Ovary (tissue), 7 donors: ENCODE measurements at regions not wholly inside any gene's neighbourhood (a gene's known extent, or its start where the extent isn't known, plus 50 kb on each side); places are given as distances from the start of the nearest gene placed in this dataset.
"Not testable (repeated sequence)": the region's sequence is repeated elsewhere in the genome, so short reads cannot be mapped to it uniquely, and the experiment has no call there.

Source experiments
- DNase-seq, 5 donors: peaks; one replicate each; pipeline ENCODE4 v3.0.0-alpha.2; 2019 to 2020
- H3K27ac ChIP-seq, 2 donors: fragments of 200-600 bp; one replicate each; pipeline versions ENCODE4 v1.5.1 to v1.8.0; 2019 to 2022
- H3K27me3 ChIP-seq: fragments of 200-600 bp; one replicate; pipeline ENCODE4 v1.8.0; 2022
- H3K36me3 ChIP-seq: fragments of 200-600 bp; sonication (generic); one replicate; pipeline ENCODE4 v1.5.1; 2019
- H3K4me1 ChIP-seq: one replicate; pipeline ENCODE4 v1.8.1; 2013; ENCODE audit warnings: mild to moderate bottlenecking, moderate library complexity; ENCODE audit not compliant: insufficient read depth
- H3K4me3 ChIP-seq: fragments of 200-600 bp; sonication (generic); one replicate; pipeline ENCODE4 v1.5.1; 2017
- H3K9me3 ChIP-seq, 2 donors: fragments of 200-600 bp in 1 of 2; sonication (generic) in 1 of 2; one replicate each; pipeline versions ENCODE4 v1.5.1 to v1.8.1; 2013 to 2019; ENCODE audit warnings: mild to moderate bottlenecking in 1 of 2, moderate library complexity in 1 of 2
- CTCF ChIP-seq, 3 donors: fragments of 450-650 bp in 2 of 3; fragments of 200-600 bp in 1 of 3; IDR thresholded peaks; one replicate each; pipeline versions ENCODE4 v1.5.1 to v1.8.0; 2016 to 2022; ENCODE audit warnings: antibody characterized with exemption in 3 of 3, mild to moderate bottlenecking in 1 of 3
- EP300 ChIP-seq: sonication (generic); formaldehyde crosslinking; IDR thresholded peaks from one replicate; pipeline ENCODE4 v1.6.1; 2017; ENCODE audit warnings: antibody characterized with exemption
- POLR2A ChIP-seq: fragments of 450-650 bp; IDR thresholded peaks from one replicate; pipeline ENCODE4 v1.6.1; 2017; ENCODE audit warnings: antibody characterized with exemption, mild to moderate bottlenecking, moderate library complexity
- WGBS, 3 donors: extraction: QIAGEN DNeasy Blood & Tissue Kit in 1 of 3; methylation state at CpG; one replicate each; pipeline versions ENCODE4 v1.1.5 to v1.1.7; 2013 to 2017; 5-methylcytosine and 5-hydroxymethylcytosine counted together
- intact Hi-C, 4 donors: fragments of 100-400 bp; cut with DNase I; formaldehyde crosslinking; loops; one replicate each; pipeline versions ENCODE4 v1.11.0 to v1.15.1; 2022 to 2023
- donor health status: DM: no; HTN: no; CAD: no; lungs with moderate emphysema.
- donor health status: DM: no; HTN: no; CAD: no.
- donor health status: Bipolar disorder and iron deficiency.
- donor health status: DM: no; HTN: no; CAD: no.
- donor health status: DM: yes; HTN: yes; CAD: no.

DNA sequence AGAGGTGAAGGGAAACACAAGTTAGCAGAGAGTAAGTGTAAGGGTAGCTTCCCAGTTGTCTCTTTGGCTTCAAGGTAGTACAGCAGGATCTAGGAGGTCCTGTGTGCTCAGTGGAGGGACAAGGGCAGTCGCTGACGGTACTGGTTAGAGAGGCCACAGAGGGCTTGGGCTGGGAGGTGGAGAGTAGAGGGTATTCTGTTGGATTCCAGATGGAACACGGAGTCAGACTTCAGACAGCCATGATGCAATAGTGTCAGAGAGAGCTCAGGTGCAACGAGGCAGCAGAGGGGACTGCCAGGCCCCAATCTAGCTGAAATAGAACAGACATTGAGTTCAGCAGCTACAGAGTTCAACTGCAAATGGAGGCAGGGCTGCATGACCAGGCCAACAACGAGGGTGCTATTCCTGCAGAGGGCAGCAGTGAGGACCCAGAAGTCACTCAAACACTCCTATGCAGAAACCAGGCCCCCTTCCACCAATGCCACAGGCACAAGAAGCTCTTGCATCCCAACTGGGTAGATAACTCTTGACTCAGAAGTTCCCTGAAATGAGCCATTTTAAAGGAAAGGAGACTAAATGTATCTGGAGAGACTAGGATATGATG is 325.0 kb upstream of the ESRRG start:
- H3K9me3 ChIP-seq, result no peaks in the 10 kb centered on the region
- no peaks in the 10 kb centered on the region for H3K36me3 ChIP-seq
- intact Hi-C loops, result no loop called here
- no peaks in the 10 kb centered on the region for H3K4me1 ChIP-seq
- no peak for DNase-seq
- 53 to 63% (median 56%) methylated on average over 5 of the region's 5 CpGs for WGBS, 3 donors
- no peak overlapping the region for H3K27ac ChIP-seq
- H3K4me3 ChIP-seq, result no peak overlapping the region
- TF ChIP-seq POLR2A, result no peak
- no peak for TF ChIP-seq CTCF (IDR thresholded peaks at IDR 0.05)
- TF ChIP-seq EP300, result no peak
- H3K27me3 ChIP-seq, result no peaks in the 10 kb centered on the region

DNA sequence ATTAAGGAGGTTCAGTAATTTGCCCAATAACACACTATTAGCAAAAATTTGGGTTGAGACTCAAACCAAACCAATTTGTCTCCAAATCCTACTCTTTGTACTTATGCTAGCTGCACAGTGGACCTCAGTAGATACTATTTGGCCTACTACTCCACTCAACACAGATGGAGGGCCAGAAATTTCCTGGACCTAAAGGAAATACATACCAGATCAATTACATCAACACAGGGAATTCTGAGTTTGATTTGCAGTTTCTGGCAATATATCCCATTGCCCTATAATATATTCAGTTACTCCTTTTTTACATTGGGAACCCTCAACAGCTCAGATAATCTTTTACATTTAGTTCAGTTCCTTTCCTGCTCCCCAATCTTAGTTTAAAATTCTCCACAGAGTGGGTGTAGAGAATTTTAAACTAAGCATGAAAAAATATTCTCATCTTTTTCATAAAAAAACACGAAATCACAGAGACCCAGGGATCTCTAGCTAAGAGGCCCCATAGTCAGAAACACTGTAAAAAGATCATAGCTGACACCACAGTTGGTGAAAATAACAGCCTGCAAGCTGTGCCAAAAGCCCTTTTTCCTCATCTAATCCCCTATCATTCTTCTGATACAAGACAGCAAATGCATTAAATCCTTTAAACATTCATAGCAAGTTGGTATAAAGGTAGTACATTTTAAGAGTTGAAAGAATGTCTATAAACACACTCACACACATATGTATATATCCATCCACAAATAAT is 317.7 kb upstream of the ESRRG start:
- no peak for DNase-seq
- no peak for TF ChIP-seq POLR2A
- TF ChIP-seq EP300, result no peak
- no peak for TF ChIP-seq CTCF (IDR thresholded peaks at IDR 0.05)
- Histone ChIP-seq H3K4me1 (no peaks in the 10 kb centered on the region), H3K36me3 (no peaks in the 10 kb centered on the region), H3K27me3 (no peaks in the 10 kb centered on the region), H3K4me3 (no peak overlapping the region), H3K9me3 (no peaks in the 10 kb centered on the region), H3K27ac (no peak overlapping the region)
- 55 to 75% (median 57%) methylated on average over 1 of the region's 1 CpG for WGBS, 3 donors
- intact Hi-C loops, result no loop called here

DNA sequence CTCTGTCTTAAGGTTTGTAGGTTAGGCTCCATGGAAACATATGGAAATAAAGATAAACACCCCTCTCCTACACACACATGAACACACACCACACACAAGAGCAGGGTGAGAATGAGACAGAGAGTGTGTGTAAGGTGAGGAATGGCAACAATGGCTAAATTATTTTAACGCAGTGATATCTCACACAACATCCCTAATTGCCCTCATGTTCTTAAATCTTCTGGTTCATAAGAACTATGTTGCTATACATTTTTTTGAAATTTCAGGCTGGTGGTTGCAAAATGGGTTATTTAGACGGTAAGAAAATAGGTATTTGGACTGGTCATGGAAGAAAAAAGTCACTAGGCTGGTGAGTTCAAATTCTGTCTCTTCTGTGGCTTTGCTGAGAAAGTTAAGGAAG is 316.7 kb upstream of the ESRRG start:
- Histone ChIP-seq H3K36me3 (no peaks in the 10 kb centered on the region), H3K27ac (no peak overlapping the region), H3K4me3 (no peak overlapping the region), H3K27me3 (no peaks in the 10 kb centered on the region), H3K4me1 (no peaks in the 10 kb centered on the region), H3K9me3 (no peaks in the 10 kb centered on the region)
- WGBS, 3 donors, result 81 to 90% (median 85%) methylated on average over 2 of the region's 2 CpGs
- intact Hi-C loops, result no loop called here
- TF ChIP-seq EP300 (no peak), CTCF (IDR thresholded peaks at IDR 0.05) (no peak), POLR2A (no peak)
- DNase-seq, result no peak

- DNase-seq, intact Hi-C loops: not testable (repeated sequence)
Observed at GRCh38 chr1:217039139-217039538, 315.9 kb upstream of the ESRRG start.

GRCh38 chr1:217036757-217037156 is 313.5 kb upstream of the ESRRG start:
- Histone ChIP-seq H3K27ac (no peak overlapping the region), H3K4me3 (no peak overlapping the region), H3K27me3 (no peaks in the 10 kb centered on the region), H3K9me3 (no peaks in the 10 kb centered on the region), H3K4me1 (no peaks in the 10 kb centered on the region), H3K36me3 (no peaks in the 10 kb centered on the region)
- no peak for DNase-seq
- intact Hi-C loops, result no loop called here
- TF ChIP-seq POLR2A, result no peak
- TF ChIP-seq EP300, result no peak
- TF ChIP-seq CTCF (IDR thresholded peaks at IDR 0.05), result no peak
- 80 to 82% (median 82%) methylated on average over 3 of the region's 3 CpGs for WGBS, 3 donors

More at GRCh38 chr1:217039139-217039538, 315.9 kb upstream of the ESRRG start:
- H3K27ac ChIP-seq, H3K9me3 ChIP-seq, H3K27me3 ChIP-seq, H3K4me3 ChIP-seq, H3K4me1 ChIP-seq, H3K36me3 ChIP-seq: not testable (repeated sequence)
- 89 to 93% (median 90%) methylated on average over 3 of the region's 3 CpGs for WGBS, 3 donors
